H9 (cell line): ENCODE measurements at regions not wholly inside any gene's neighbourhood (a gene's known extent, or its start where the extent isn't known, plus 50 kb on each side); places are given as distances from the start of the nearest gene placed in this dataset.

ENCODE experiments used
- DNase-seq: peaks from one replicate; pipeline ENCODE4 v3.0.0-alpha.2; 2017
- H2AFZ ChIP-seq: one replicate; pipeline ENCODE4 v1.6.1; 2013; ENCODE audit warnings: mild to moderate bottlenecking, low read length, control low read depth, moderate library complexity
- H2AK5ac ChIP-seq: 2 replicates; pipeline ENCODE4 v1.6.1; 2013; ENCODE audit warnings: low read length, control low read depth, mixed read lengths; ENCODE audit not compliant: insufficient read length
- H2BK120ac ChIP-seq: one replicate; pipeline ENCODE4 v1.6.1; 2013; ENCODE audit warnings: low read depth, mild to moderate bottlenecking, low read length, control low read depth, inconsistent platforms; ENCODE audit not compliant: poor library complexity, severe bottlenecking
- H2BK12ac ChIP-seq: 2 replicates; pipeline ENCODE4 v1.6.1; 2013; ENCODE audit warnings: low read length, control low read depth, mixed read lengths, low read depth; ENCODE audit not compliant: insufficient read length
- H2BK15ac ChIP-seq: 2 replicates; pipeline ENCODE4 v1.6.1; 2013; ENCODE audit warnings: low read depth, low read length, control low read depth
- H2BK20ac ChIP-seq: one replicate; pipeline ENCODE4 v1.6.1; 2013; ENCODE audit warnings: low read depth, mild to moderate bottlenecking, low read length, control low read depth, inconsistent platforms; ENCODE audit not compliant: poor library complexity, severe bottlenecking
- H2BK5ac ChIP-seq: 2 replicates; pipeline ENCODE4 v1.6.1; 2013; ENCODE audit warnings: low read length, control low read depth, mixed read lengths; ENCODE audit not compliant: insufficient read length
- H3K14ac ChIP-seq: 2 replicates; pipeline ENCODE4 v1.6.1; 2013; ENCODE audit warnings: low read length, control low read depth; ENCODE audit not compliant: insufficient read depth
- H3K18ac ChIP-seq: 2 replicates; pipeline ENCODE4 v1.6.1; 2013; ENCODE audit warnings: low read depth, mild to moderate bottlenecking, mixed read lengths, low read length, control low read depth; ENCODE audit not compliant: insufficient read length
- H3K23ac ChIP-seq: 2 replicates; pipeline ENCODE4 v1.6.1; 2013; ENCODE audit warnings: low read length, control low read depth, mixed read lengths, low read depth; ENCODE audit not compliant: insufficient read length
- H3K23me2 ChIP-seq: 2 replicates; pipeline ENCODE4 v1.6.1; 2013; ENCODE audit warnings: low read depth, mild to moderate bottlenecking, mixed read lengths, low read length, control low read depth; ENCODE audit not compliant: insufficient read length, poor library complexity, severe bottlenecking
- H3K27ac ChIP-seq: 2 replicates; pipeline ENCODE4 v1.5.1; 2013; ENCODE audit warnings: low read length, control low read depth, mixed read lengths, low read depth; ENCODE audit not compliant: insufficient read length
- H3K27me3 ChIP-seq: 2 replicates; pipeline ENCODE4 v1.6.1; 2013; ENCODE audit warnings: low read length, control low read depth, inconsistent platforms; ENCODE audit not compliant: insufficient read depth
- H3K4ac ChIP-seq: 2 replicates; pipeline ENCODE4 v1.6.1; 2013; ENCODE audit warnings: low read depth, mild to moderate bottlenecking, control low read depth, inconsistent platforms, low read length, moderate library complexity
- H3K4me1 ChIP-seq: 2 replicates; pipeline ENCODE4 v1.6.1; 2013; ENCODE audit warnings: low read length, control low read depth, inconsistent platforms; ENCODE audit not compliant: insufficient read depth
- H3K4me2 ChIP-seq: 2 replicates; pipeline ENCODE4 v1.6.1; 2013; ENCODE audit warnings: low read length, control low read depth, mixed read lengths; ENCODE audit not compliant: insufficient read length, insufficient read depth
- H3K56ac ChIP-seq: 2 replicates; pipeline ENCODE4 v1.6.1; 2013; ENCODE audit warnings: low read depth, mild to moderate bottlenecking, mixed read lengths, low read length, control low read depth; ENCODE audit not compliant: insufficient read length
- H3K79me1 ChIP-seq: 2 replicates; pipeline ENCODE4 v1.6.1; 2013; ENCODE audit warnings: low read depth, mild to moderate bottlenecking, moderate library complexity, low read length, control low read depth, inconsistent platforms; ENCODE audit not compliant: insufficient read depth, poor library complexity, severe bottlenecking
- H3K79me2 ChIP-seq: 2 replicates; pipeline ENCODE4 v1.6.1; 2013; ENCODE audit warnings: low read length, control low read depth, inconsistent platforms; ENCODE audit not compliant: insufficient read depth
- H3K9ac ChIP-seq: 2 replicates; pipeline ENCODE4 v1.6.1; 2013; ENCODE audit warnings: low read length, control low read depth, mixed read lengths; ENCODE audit not compliant: insufficient read length; ENCODE audit errors: extremely low read depth
- H3K9me3 ChIP-seq: one replicate; pipeline ENCODE4 v1.6.1; 2013; ENCODE audit warnings: low read depth, low read length, inconsistent platforms; ENCODE audit not compliant: control insufficient read depth
- H3T11ph ChIP-seq: one replicate; pipeline ENCODE4 v1.6.1; 2013; ENCODE audit warnings: mild to moderate bottlenecking, low read length, control low read depth, inconsistent platforms
- H4K20me1 ChIP-seq: one replicate; pipeline ENCODE4 v1.6.1; 2013; ENCODE audit not compliant: control insufficient read depth, insufficient read length, insufficient read depth
- H4K5ac ChIP-seq: 2 replicates; pipeline ENCODE4 v1.6.1; 2013; ENCODE audit warnings: low read depth, mild to moderate bottlenecking, mixed read lengths, low read length, control low read depth; ENCODE audit not compliant: insufficient read length
- H4K8ac ChIP-seq: replicated peaks from 2 replicates; pipeline ENCODE4 v1.6.1; 2013; ENCODE audit warnings: low read length, control low read depth, mixed read lengths, low read depth; ENCODE audit not compliant: insufficient read length
- H4K91ac ChIP-seq: 2 replicates; pipeline ENCODE4 v1.6.1; 2013; ENCODE audit warnings: low read depth, mild to moderate bottlenecking, moderate library complexity, mixed read lengths, low read length, control low read depth; ENCODE audit not compliant: insufficient read length
- H3K27ac Mint-ChIP-seq, 3 experiments: 2 replicates in 2 of 3; 3 replicates in 1 of 3; pipeline ENCODE4 v1.8.0; 2020 to 2021; ENCODE audit warnings: mixed read lengths in 3 of 3, mild to moderate bottlenecking in 1 of 3, moderate library complexity in 1 of 3
- H3K27me3 Mint-ChIP-seq: 2 replicates; pipeline ENCODE4 v1.8.0; 2021; ENCODE audit warnings: low read depth, mild to moderate bottlenecking, moderate library complexity, mixed read lengths
- H3K36me3 Mint-ChIP-seq, 3 experiments: 2 replicates in 2 of 3; 3 replicates in 1 of 3; pipeline ENCODE4 v1.8.0; 2020 to 2021; ENCODE audit warnings: low read depth in 3 of 3, mixed read lengths in 3 of 3; ENCODE audit not compliant: insufficient read depth in 1 of 3
- H3K4me1 Mint-ChIP-seq, 2 experiments: 2 replicates each; pipeline ENCODE4 v1.8.0; 2020; ENCODE audit warnings: mixed read lengths in 2 of 2
- H3K4me3 Mint-ChIP-seq, 2 experiments: 2 replicates in 1 of 2; 3 replicates in 1 of 2; pipeline ENCODE4 v1.8.0; 2020 to 2021; ENCODE audit warnings: mild to moderate bottlenecking in 2 of 2, mixed read lengths in 2 of 2, moderate library complexity in 1 of 2
- H3K9me3 Mint-ChIP-seq, 2 experiments: 2 replicates in 1 of 2; 3 replicates in 1 of 2; pipeline ENCODE4 v1.8.0; 2020; ENCODE audit warnings: mild to moderate bottlenecking in 2 of 2, mixed read lengths in 2 of 2, moderate library complexity in 1 of 2
- TF ChIP-seq, protein P1 (sequence below): fragments of 200-600 bp; sonication (generic); conservative IDR thresholded peaks from 3 replicates; pipeline ENCODE4 v1.8.0; 2021; ENCODE audit warnings: antibody characterized with exemption, mild to moderate bottlenecking

- H3K4me1 Mint-ChIP-seq: peaks cover 8 to 10% of the 10 kb centered on the region in 2 experiments; a peak in 3 of 4 replicates
- H3T11ph ChIP-seq: no peak overlapping the region
- no peak for DNase-seq
Observed at GRCh38 chr5:152622628-152623027, 217.5 kb upstream of the NMUR2 start.

More at GRCh38 chr5:152622628-152623027, 217.5 kb upstream of the NMUR2 start:
- no peak overlapping the region for H2BK120ac ChIP-seq
- no peaks in the 10 kb centered on the region for H4K20me1 ChIP-seq
- H2AFZ ChIP-seq: no peak overlapping the region
- TF ChIP-seq, protein P1, sequence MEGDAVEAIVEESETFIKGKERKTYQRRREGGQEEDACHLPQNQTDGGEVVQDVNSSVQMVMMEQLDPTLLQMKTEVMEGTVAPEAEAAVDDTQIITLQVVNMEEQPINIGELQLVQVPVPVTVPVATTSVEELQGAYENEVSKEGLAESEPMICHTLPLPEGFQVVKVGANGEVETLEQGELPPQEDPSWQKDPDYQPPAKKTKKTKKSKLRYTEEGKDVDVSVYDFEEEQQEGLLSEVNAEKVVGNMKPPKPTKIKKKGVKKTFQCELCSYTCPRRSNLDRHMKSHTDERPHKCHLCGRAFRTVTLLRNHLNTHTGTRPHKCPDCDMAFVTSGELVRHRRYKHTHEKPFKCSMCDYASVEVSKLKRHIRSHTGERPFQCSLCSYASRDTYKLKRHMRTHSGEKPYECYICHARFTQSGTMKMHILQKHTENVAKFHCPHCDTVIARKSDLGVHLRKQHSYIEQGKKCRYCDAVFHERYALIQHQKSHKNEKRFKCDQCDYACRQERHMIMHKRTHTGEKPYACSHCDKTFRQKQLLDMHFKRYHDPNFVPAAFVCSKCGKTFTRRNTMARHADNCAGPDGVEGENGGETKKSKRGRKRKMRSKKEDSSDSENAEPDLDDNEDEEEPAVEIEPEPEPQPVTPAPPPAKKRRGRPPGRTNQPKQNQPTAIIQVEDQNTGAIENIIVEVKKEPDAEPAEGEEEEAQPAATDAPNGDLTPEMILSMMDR: no peak
- no peak overlapping the region for H3K14ac ChIP-seq
- H3K23ac ChIP-seq: no peak overlapping the region
- no peak overlapping the region for H3K4me2 ChIP-seq
- H3K79me1 ChIP-seq: no peaks in the 10 kb centered on the region
- no peaks in the 10 kb centered on the region for H3K9me3 ChIP-seq
- H3K4me1 ChIP-seq: peaks cover 2% of the 10 kb centered on the region; the same call in 1 of the 2 replicates
- no peaks in the 10 kb centered on the region for H3K23me2 ChIP-seq
- H3K27ac ChIP-seq: no peak overlapping the region
- no peak overlapping the region for H2BK15ac ChIP-seq
- Mint-ChIP-seq H3K27me3 (no peaks in the 10 kb centered on the region), H3K27ac (peak overlapping the region in 1 of 3 experiments; percentile 59; a peak in 1 of 7 replicates), H3K4me3 (no peak overlapping the region), H3K36me3 (no peaks in the 10 kb centered on the region), H3K9me3 (no peaks in the 10 kb centered on the region)
- no peak overlapping the region for H3K18ac ChIP-seq
- no peak overlapping the region for H2BK12ac ChIP-seq
- no peak overlapping the region for H2BK20ac ChIP-seq
- H3K79me2 ChIP-seq: no peaks in the 10 kb centered on the region
- H3K56ac ChIP-seq: no peak overlapping the region
- H4K91ac ChIP-seq: no peak overlapping the region
- no peak overlapping the region for H2BK5ac ChIP-seq
- H3K4ac ChIP-seq: no peak overlapping the region
- H3K9ac ChIP-seq: no peak overlapping the region
- H2AK5ac ChIP-seq: no peak overlapping the region
- H4K8ac ChIP-seq: no peak overlapping the region
- no peak overlapping the region for H4K5ac ChIP-seq
- H3K27me3 ChIP-seq: no peaks in the 10 kb centered on the region
